Suprapubic skin (tissue), 4 donors: ENCODE measurements at regions not wholly inside any gene's neighbourhood (a gene's known extent, or its start where the extent isn't known, plus 50 kb on each side); places are given as distances from the start of the nearest gene placed in this dataset.

Experiments used
- DNase-seq, 2 donors: peaks; one replicate each; pipeline ENCODE4 v3.0.0-alpha.2; 2019; ENCODE audit warnings: low spot score in 2 of 2
- H3K27ac ChIP-seq: fragments of 200-600 bp; sonication (generic); one replicate; pipeline ENCODE4 v1.5.1; 2019
- H3K27me3 ChIP-seq: fragments of 200-600 bp; sonication (generic); one replicate; pipeline ENCODE4 v1.5.1; 2019
- H3K36me3 ChIP-seq: fragments of 200-600 bp; sonication (generic); one replicate; pipeline ENCODE4 v1.5.1; 2019
- H3K4me1 ChIP-seq: fragments of 200-600 bp; sonication (generic); one replicate; pipeline ENCODE4 v1.5.1; 2019
- H3K4me3 ChIP-seq: fragments of 200-600 bp; sonication (generic); one replicate; pipeline ENCODE4 v1.5.1; 2019; ENCODE audit warnings: mild to moderate bottlenecking
- H3K9me3 ChIP-seq: fragments of 200-600 bp; sonication (generic); one replicate; pipeline ENCODE4 v1.5.1; 2019
- EP300 ChIP-seq: sonication (generic); formaldehyde crosslinking; IDR thresholded peaks from one replicate; pipeline ENCODE4 v1.6.1; 2017; ENCODE audit warnings: antibody characterized with exemption
- POLR2A ChIP-seq, 2 donors: fragments of 450-650 bp; IDR thresholded peaks; one replicate each; pipeline ENCODE4 v1.6.1; 2017; ENCODE audit warnings: antibody characterized with exemption in 2 of 2, mild to moderate bottlenecking in 2 of 2, moderate library complexity in 2 of 2
- POLR2AphosphoS5 ChIP-seq, 3 donors: sonication (generic); formaldehyde crosslinking; IDR thresholded peaks; one replicate each; pipeline ENCODE4 v1.6.1; 2017; ENCODE audit warnings: antibody characterized with exemption in 3 of 3
- WGBS: methylation state at CpG from one replicate; pipeline ENCODE4 v1.1.5; 2018; 5-methylcytosine and 5-hydroxymethylcytosine counted together
- TF ChIP-seq, protein P1 (sequence below), 2 donors: fragments of 200-600 bp in 1 of 2; fragments of 450-650 bp in 1 of 2; sonication (generic) in 1 of 2; IDR thresholded peaks; one replicate each; pipeline ENCODE4 v1.5.1; 2016 to 2019; ENCODE audit warnings: antibody characterized with exemption in 2 of 2, mild to moderate bottlenecking in 1 of 2, moderate library complexity in 1 of 2

DNA sequence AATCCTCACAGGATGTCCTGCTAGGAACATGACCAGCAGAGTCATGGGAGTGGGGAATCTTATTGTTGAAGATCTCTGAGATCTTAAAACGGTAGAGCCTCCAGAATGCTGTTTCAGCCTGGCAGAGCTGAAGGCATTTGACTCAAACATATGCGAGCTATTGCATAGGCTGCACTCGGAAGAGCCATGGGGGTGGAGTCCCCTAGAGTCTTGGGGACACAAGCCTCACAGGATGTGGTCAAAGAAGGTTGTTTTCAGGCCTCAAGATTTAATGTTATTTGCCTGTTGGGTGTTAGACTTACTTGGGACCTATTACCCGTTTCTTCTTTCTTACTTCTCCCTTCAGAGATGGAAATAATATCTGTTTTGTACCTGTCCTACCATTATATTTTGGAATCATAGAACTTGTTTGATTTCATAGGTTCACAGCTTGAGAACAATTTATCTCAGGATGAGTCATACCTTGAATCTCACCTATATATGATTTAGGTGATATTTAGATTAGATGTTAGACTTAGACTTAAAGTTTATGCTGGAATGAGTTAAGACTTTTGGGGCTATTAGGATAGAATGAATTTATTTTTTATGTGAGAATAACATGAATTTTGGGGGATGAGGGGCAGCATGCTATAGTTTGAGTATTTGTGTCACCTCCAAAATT lies 172.2 kb upstream of the ATP2B1 start:
- Histone ChIP-seq H3K27ac (no peak overlapping the region), H3K36me3 (no peaks in the 10 kb centered on the region), H3K27me3 (no peaks in the 10 kb centered on the region), H3K4me3 (no peak overlapping the region), H3K9me3 (no peaks in the 10 kb centered on the region), H3K4me1 (no peaks in the 10 kb centered on the region)
- TF ChIP-seq, protein P1, sequence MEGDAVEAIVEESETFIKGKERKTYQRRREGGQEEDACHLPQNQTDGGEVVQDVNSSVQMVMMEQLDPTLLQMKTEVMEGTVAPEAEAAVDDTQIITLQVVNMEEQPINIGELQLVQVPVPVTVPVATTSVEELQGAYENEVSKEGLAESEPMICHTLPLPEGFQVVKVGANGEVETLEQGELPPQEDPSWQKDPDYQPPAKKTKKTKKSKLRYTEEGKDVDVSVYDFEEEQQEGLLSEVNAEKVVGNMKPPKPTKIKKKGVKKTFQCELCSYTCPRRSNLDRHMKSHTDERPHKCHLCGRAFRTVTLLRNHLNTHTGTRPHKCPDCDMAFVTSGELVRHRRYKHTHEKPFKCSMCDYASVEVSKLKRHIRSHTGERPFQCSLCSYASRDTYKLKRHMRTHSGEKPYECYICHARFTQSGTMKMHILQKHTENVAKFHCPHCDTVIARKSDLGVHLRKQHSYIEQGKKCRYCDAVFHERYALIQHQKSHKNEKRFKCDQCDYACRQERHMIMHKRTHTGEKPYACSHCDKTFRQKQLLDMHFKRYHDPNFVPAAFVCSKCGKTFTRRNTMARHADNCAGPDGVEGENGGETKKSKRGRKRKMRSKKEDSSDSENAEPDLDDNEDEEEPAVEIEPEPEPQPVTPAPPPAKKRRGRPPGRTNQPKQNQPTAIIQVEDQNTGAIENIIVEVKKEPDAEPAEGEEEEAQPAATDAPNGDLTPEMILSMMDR (IDR thresholded peaks at IDR 0.05), result no peak
- TF ChIP-seq POLR2A (IDR thresholded peaks at IDR 0.05) (no peak), EP300 (no peak), POLR2AphosphoS5 (IDR thresholded peaks at IDR 0.05) (no peak)
- DNase-seq, result no peak
- 75% methylated on average over 4 of the region's 4 CpGs for WGBS

DNA sequence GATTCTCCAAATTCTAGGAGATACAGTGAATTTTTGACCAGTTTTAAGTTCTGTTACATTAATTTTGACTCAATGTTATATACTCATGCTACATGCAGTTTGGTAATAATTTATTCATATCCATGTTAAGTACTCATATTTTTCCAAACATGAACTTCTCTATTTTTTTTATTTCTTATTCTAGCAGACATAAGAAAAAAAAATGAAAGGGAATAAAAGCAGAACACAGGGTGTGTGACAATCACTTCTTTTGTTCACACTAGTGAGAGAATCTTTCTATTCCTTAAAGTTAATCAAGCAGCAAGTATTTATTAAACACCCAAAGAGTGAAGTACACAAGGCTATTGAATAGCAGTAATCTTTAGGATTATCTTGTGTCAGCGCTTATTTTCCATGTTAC lies 171.1 kb upstream of the ATP2B1 start:
- no peak for TF ChIP-seq EP300
- TF ChIP-seq POLR2A (IDR thresholded peaks at IDR 0.05), result no peak
- no peak for TF ChIP-seq POLR2AphosphoS5 (IDR thresholded peaks at IDR 0.05)
- TF ChIP-seq, protein P1 (IDR thresholded peaks at IDR 0.05), result no peak
- no peaks in the 10 kb centered on the region for H3K9me3 ChIP-seq

DNA sequence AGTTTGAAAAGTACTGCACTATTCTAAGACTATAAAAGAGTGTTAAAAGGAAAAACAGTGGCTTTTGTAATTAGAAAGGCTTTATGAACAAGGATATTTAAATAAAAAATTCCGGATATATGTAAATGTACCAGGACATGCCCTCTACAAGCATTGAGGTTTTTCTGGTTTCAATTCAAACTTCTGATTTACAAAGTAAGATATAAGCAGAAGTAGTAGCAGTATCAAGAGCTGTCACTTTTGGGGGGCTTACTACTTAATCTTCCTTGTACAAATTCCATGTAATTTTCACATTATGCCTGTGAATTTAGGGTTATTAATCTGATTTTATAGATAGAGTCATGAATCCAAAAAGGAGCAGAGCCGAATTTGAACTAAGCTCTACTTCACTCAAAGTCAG lies 170.3 kb upstream of the ATP2B1 start:
- DNase-seq, result no peak
- Histone ChIP-seq H3K27me3 (no peaks in the 10 kb centered on the region), H3K27ac (no peak overlapping the region), H3K9me3 (no peaks in the 10 kb centered on the region), H3K36me3 (no peaks in the 10 kb centered on the region), H3K4me3 (no peak overlapping the region), H3K4me1 (peaks cover 4% of the 10 kb centered on the region)
- TF ChIP-seq EP300 (no peak), POLR2AphosphoS5 (IDR thresholded peaks at IDR 0.05) (no peak), POLR2A (IDR thresholded peaks at IDR 0.05) (no peak)
- TF ChIP-seq, protein P1 (IDR thresholded peaks at IDR 0.05), result no peak
- whole genome bisulfite sequencing, result 60% methylated on average over 2 of the region's 2 CpGs

More for the DNA sequence above, 171.1 kb upstream of the ATP2B1 start:
- Histone ChIP-seq H3K27me3 (no peaks in the 10 kb centered on the region), H3K36me3 (no peaks in the 10 kb centered on the region), H3K27ac (no peak overlapping the region), H3K4me3 (no peak overlapping the region), H3K4me1 (no peaks in the 10 kb centered on the region)
- no peak for DNase-seq
- 94% methylated on average over 1 of the region's 1 CpG for WGBS

DNA sequence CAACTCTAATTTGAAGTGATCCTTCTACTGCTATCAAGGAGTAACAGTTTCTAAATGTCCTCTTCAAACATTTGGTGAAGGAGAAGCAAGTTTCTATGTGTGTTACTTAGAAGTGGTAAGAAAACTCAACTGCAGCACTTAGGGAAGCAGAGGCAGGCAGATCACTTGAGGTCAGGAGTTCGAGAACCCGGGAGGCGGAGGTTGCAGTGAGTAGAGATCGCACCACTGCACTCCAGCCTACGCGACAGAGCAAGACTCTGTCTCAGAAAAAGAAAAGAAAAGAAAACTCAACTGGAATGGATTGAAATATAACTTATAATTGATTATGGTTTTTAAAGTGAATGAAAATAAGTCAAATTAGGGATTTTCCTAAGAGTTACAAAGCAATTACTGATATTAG lies 169.7 kb upstream of the ATP2B1 start:
- Histone ChIP-seq H3K27ac (no peak overlapping the region), H3K4me3 (no peak overlapping the region), H3K9me3 (no peaks in the 10 kb centered on the region), H3K36me3 (no peaks in the 10 kb centered on the region), H3K4me1 (peaks cover 4% of the 10 kb centered on the region), H3K27me3 (no peaks in the 10 kb centered on the region)
- no peak for DNase-seq
- 96% methylated on average over 6 of the region's 6 CpGs for WGBS
- TF ChIP-seq POLR2AphosphoS5 (IDR thresholded peaks at IDR 0.05) (no peak), POLR2A (IDR thresholded peaks at IDR 0.05) (no peak), EP300 (no peak)
- TF ChIP-seq, protein P1 (IDR thresholded peaks at IDR 0.05), result no peak

DNA sequence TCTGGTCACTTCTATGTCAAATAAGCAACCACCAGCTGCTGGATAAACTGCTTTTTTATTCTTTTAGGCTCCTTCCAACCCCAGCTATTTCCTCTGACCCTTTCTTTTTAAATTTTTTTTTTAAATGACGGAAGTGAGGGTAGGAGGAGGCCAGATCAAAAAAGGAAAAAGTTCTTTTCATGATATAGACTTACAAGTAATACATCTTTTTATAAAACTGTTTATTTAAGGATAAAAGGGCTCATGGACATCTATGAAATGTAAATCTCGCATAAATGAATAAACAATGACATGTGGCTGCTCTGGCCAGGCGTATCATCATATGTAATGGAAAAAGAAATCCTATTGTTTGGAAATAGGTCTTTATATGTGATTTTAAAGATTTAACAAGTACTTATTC lies 169.0 kb upstream of the ATP2B1 start:
- H3K9me3 ChIP-seq, result no peaks in the 10 kb centered on the region
- no peak overlapping the region for H3K4me3 ChIP-seq
- peaks cover 4% of the 10 kb centered on the region for H3K4me1 ChIP-seq
- H3K27ac ChIP-seq, result no peak overlapping the region
- H3K27me3 ChIP-seq, result no peaks in the 10 kb centered on the region
- DNase-seq, result no peak
- WGBS, result 90% methylated on average over 3 of the region's 3 CpGs
- no peaks in the 10 kb centered on the region for H3K36me3 ChIP-seq
- TF ChIP-seq EP300 (no peak), POLR2A (IDR thresholded peaks at IDR 0.05) (no peak), POLR2AphosphoS5 (IDR thresholded peaks at IDR 0.05) (no peak)
- TF ChIP-seq, protein P1 (IDR thresholded peaks at IDR 0.05), result no peak
